Testis (tissue), 2 donors: ENCODE measurements at regions not wholly inside any gene's neighbourhood (a gene's known extent, or its start where the extent isn't known, plus 50 kb on each side); places are given as distances from the start of the nearest gene placed in this dataset.

Experiments
- DNase-seq: peaks from one replicate; pipeline ENCODE4 v3.0.0-alpha.2; 2019
- H3K27ac ChIP-seq, 2 donors: fragments of 200-600 bp; sonication (generic); one replicate each; pipeline ENCODE4 v1.5.1; 2019
- H3K27me3 ChIP-seq: fragments of 200-600 bp; sonication (generic); one replicate; pipeline ENCODE4 v1.5.1; 2019
- H3K36me3 ChIP-seq: fragments of 200-600 bp; sonication (generic); one replicate; pipeline ENCODE4 v1.5.1; 2017; ENCODE audit warnings: low read depth; ENCODE audit errors: missing control alignments
- H3K4me1 ChIP-seq: fragments of 200-600 bp; sonication (generic); one replicate; pipeline ENCODE4 v1.5.1; 2019
- H3K4me3 ChIP-seq, 2 donors: fragments of 200-600 bp; sonication (generic); one replicate each; pipeline ENCODE4 v1.5.1; 2017 to 2019
- H3K9me3 ChIP-seq: fragments of 200-600 bp; sonication (generic); one replicate; pipeline ENCODE4 v1.5.1; 2017
- CTCF ChIP-seq, 3 experiments: fragments of 450-650 bp in 2 of 3; fragments of 200-600 bp in 1 of 3; sonication (generic) in 1 of 3; IDR thresholded peaks; one replicate each; pipeline ENCODE4 v1.5.1; 2016 to 2019; ENCODE audit warnings: antibody characterized with exemption in 3 of 3, mild to moderate bottlenecking in 2 of 3, moderate library complexity in 1 of 3
- POLR2A ChIP-seq: fragments of 450-650 bp; IDR thresholded peaks from one replicate; pipeline ENCODE4 v1.6.1; 2017; ENCODE audit warnings: antibody characterized with exemption, mild to moderate bottlenecking, moderate library complexity
- WGBS, 2 donors: methylation state at CpG; one replicate each; pipeline ENCODE4 v1.1.5; 2018; 5-methylcytosine and 5-hydroxymethylcytosine counted together
- intact Hi-C: fragments of 100-400 bp; cut with DNase I; formaldehyde crosslinking; loops from one replicate; pipeline ENCODE4 v1.15.1; 2023; ENCODE audit warnings: low total_unique reads

- 65 to 77% methylated on average over 2 of the region's 2 CpGs for WGBS, 2 donors
- TF ChIP-seq POLR2A (no peak), CTCF (IDR thresholded peaks at IDR 0.05) (no peak)
- DNase-seq = no peak
- Histone ChIP-seq H3K36me3 (no peaks in the 10 kb centered on the region), H3K4me1 (no peaks in the 10 kb centered on the region), H3K4me3 (no peak overlapping the region), H3K27ac (no peak overlapping the region), H3K9me3 (no peaks in the 10 kb centered on the region), H3K27me3 (no peaks in the 10 kb centered on the region)
- intact Hi-C loops = no loop called here
Observed at GRCh38 chr14:42555365-42555764, 948.7 kb downstream of the LRFN5 start.

- TF ChIP-seq CTCF (IDR thresholded peaks at IDR 0.05) = no peak
- no peak for DNase-seq
- Histone ChIP-seq H3K27me3 (no peaks in the 10 kb centered on the region), H3K36me3 (no peaks in the 10 kb centered on the region), H3K9me3 (no peaks in the 10 kb centered on the region), H3K27ac (no peak overlapping the region), H3K4me1 (no peaks in the 10 kb centered on the region), H3K4me3 (no peak overlapping the region)
- intact Hi-C loops = no loop called here
- 89 to 94% methylated on average over 2 of the region's 2 CpGs for WGBS, 2 donors
Observed at GRCh38 chr14:42554091-42554490, 947.4 kb downstream of the LRFN5 start.

- intact Hi-C loops = no loop called here
- Histone ChIP-seq H3K36me3 (no peaks in the 10 kb centered on the region), H3K27me3 (no peaks in the 10 kb centered on the region), H3K4me3 (no peak overlapping the region), H3K4me1 (no peaks in the 10 kb centered on the region), H3K27ac (no peak overlapping the region), H3K9me3 (no peaks in the 10 kb centered on the region)
- DNase-seq = no peak
- TF ChIP-seq CTCF (IDR thresholded peaks at IDR 0.05) (no peak), POLR2A (no peak)
Observed at GRCh38 chr14:42550310-42550709, 943.6 kb downstream of the LRFN5 start.

- Histone ChIP-seq H3K27me3 (no peaks in the 10 kb centered on the region), H3K4me3 (no peak overlapping the region), H3K36me3 (no peaks in the 10 kb centered on the region), H3K27ac (no peak overlapping the region), H3K4me1 (no peaks in the 10 kb centered on the region), H3K9me3 (no peaks in the 10 kb centered on the region)
- DNase-seq = no peak
- TF ChIP-seq POLR2A (no peak), CTCF (IDR thresholded peaks at IDR 0.05) (no peak)
- intact Hi-C loops = no loop called here
Observed at GRCh38 chr14:42548349-42548748, 941.7 kb downstream of the LRFN5 start.

GRCh38 chr14:42545636-42546035 lies 939.0 kb downstream of the LRFN5 start:
- Histone ChIP-seq H3K27ac (no peak overlapping the region), H3K36me3 (no peaks in the 10 kb centered on the region), H3K4me1 (no peaks in the 10 kb centered on the region), H3K9me3 (no peaks in the 10 kb centered on the region), H3K27me3 (no peaks in the 10 kb centered on the region), H3K4me3 (no peak overlapping the region)
- WGBS, 2 donors = 59 to 82% methylated on average over 2 of the region's 2 CpGs
- DNase-seq = no peak
- intact Hi-C loops = no loop called here
- no peak for TF ChIP-seq CTCF (IDR thresholded peaks at IDR 0.05)
- TF ChIP-seq POLR2A = no peak
